Osteoblast (primary cell): ENCODE measurements at regions not wholly inside any gene's neighbourhood (a gene's known extent, or its start where the extent isn't known, plus 50 kb on each side); places are given as distances from the start of the nearest gene placed in this dataset.

Source experiments
- DNase-seq: peaks from one replicate; pipeline ENCODE4 v3.0.0; 2011; ENCODE audit warnings: low spot score, mixed read lengths; ENCODE audit not compliant: insufficient read length; ENCODE audit errors: missing footprints
- H2AFZ ChIP-seq: 2 replicates; pipeline ENCODE4 v1.6.0; 2011; ENCODE audit warnings: mild to moderate bottlenecking, low read length
- H3K27ac ChIP-seq: 2 replicates; pipeline ENCODE4 v1.5.1; 2011; ENCODE audit warnings: mild to moderate bottlenecking, low read depth, low read length, moderate library complexity
- H3K27me3 ChIP-seq: 2 replicates; pipeline ENCODE4 v1.6.0; 2012; ENCODE audit warnings: mild to moderate bottlenecking, control low read depth, inconsistent platforms, low read length, moderate library complexity; ENCODE audit not compliant: insufficient read depth
- H3K36me3 ChIP-seq: 2 replicates; pipeline ENCODE4 v1.5.1; 2011; ENCODE audit warnings: mild to moderate bottlenecking, low read length, control low read depth, moderate library complexity; ENCODE audit not compliant: insufficient read depth
- H3K4me1 ChIP-seq: 2 replicates; pipeline ENCODE4 v1.5.1; 2011; ENCODE audit warnings: mild to moderate bottlenecking, low read length, control low read depth, moderate library complexity; ENCODE audit not compliant: insufficient read depth
- H3K4me2 ChIP-seq: 2 replicates; pipeline ENCODE4 v1.6.0; 2011; ENCODE audit warnings: mild to moderate bottlenecking, low read length; ENCODE audit not compliant: insufficient read depth
- H3K4me3 ChIP-seq: fragments of 200-600 bp; sonication (generic); 3 replicates; pipeline ENCODE4 v1.5.1; 2012; ENCODE audit warnings: mild to moderate bottlenecking, low read length, inconsistent platforms; ENCODE audit not compliant: insufficient read depth
- H3K79me2 ChIP-seq: 2 replicates; pipeline ENCODE4 v1.6.0; 2012; ENCODE audit warnings: mild to moderate bottlenecking, low read length, control low read depth, inconsistent platforms; ENCODE audit not compliant: insufficient read depth
- H3K9me3 ChIP-seq: 2 replicates; pipeline ENCODE4 v1.5.1; 2011; ENCODE audit warnings: low read depth, low read length, control low read depth
- H4K20me1 ChIP-seq: 2 replicates; pipeline ENCODE4 v1.6.0; 2012; ENCODE audit warnings: mild to moderate bottlenecking, low read length, control low read depth; ENCODE audit not compliant: insufficient read depth
- CTCF ChIP-seq: IDR thresholded peaks from 2 replicates; pipeline ENCODE4 v1.5.1; 2011; ENCODE audit warnings: mild to moderate bottlenecking, low read depth, low read length, moderate library complexity; ENCODE audit errors: extremely low read depth

DNA sequence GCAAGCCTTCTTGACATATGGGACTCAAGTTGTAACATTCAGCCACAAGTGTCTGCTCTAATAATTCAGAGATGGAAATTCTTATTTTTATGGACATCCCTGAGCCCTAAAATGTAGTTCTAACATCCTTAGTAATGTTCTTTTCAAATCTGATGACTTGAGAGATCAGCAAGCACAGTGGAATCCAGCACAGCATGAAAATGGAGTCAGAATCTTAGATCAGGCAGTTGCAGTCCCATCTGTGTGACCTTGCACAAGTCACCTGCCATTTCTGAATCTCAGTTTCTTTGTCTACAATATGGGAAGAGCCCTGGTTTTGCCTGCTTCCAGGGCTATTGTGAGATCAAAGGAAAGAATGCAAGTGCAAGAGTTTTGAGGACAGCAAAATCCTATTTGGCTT lies 183.9 kb upstream of the LPP start:
- H2AFZ ChIP-seq = no peak overlapping the region
- H3K4me3 ChIP-seq = no peak overlapping the region
- H3K4me1 ChIP-seq = peaks cover 11% of the 10 kb centered on the region
- H3K27me3 ChIP-seq = no peaks in the 10 kb centered on the region
- no peaks in the 10 kb centered on the region for H4K20me1 ChIP-seq
- no peak for TF ChIP-seq CTCF
- H3K36me3 ChIP-seq = no peaks in the 10 kb centered on the region
- no peak for DNase-seq
- H3K79me2 ChIP-seq = no peaks in the 10 kb centered on the region
- no peak overlapping the region for H3K4me2 ChIP-seq
- H3K9me3 ChIP-seq = no peaks in the 10 kb centered on the region
- no peak overlapping the region for H3K27ac ChIP-seq

DNA sequence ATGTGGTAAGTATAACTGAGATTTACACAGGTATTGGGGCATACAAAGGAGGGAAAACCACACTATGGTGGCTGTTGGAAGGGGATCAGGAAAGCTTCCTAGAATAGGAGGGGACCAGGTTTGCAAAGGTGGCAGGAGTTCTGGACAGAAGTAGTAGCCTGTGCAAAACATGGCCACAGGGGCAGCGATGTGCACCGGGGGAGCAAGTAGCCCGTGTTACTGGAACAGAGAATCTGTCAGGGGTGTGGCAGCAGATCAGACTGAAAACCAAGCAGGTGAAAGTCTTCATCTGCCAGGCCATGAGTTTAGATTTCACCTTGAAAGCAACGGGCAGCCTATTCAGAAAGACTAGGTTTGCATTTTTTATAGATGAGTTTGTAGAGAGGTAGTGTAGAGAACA lies 182.3 kb upstream of the LPP start:
- H4K20me1 ChIP-seq = no peaks in the 10 kb centered on the region
- peaks cover 19% of the 10 kb centered on the region for H3K4me1 ChIP-seq
- no peak overlapping the region for H3K27ac ChIP-seq
- no peaks in the 10 kb centered on the region for H3K27me3 ChIP-seq
- no peaks in the 10 kb centered on the region for H3K36me3 ChIP-seq
- no peak for TF ChIP-seq CTCF
- H3K79me2 ChIP-seq = no peaks in the 10 kb centered on the region
- no peak overlapping the region for H3K4me3 ChIP-seq
- H3K4me2 ChIP-seq = no peak overlapping the region
- H3K9me3 ChIP-seq = no peaks in the 10 kb centered on the region
- H2AFZ ChIP-seq = no peak overlapping the region
- DNase-seq = no peak

GRCh38 chr3:187972454-187972853 lies 181.5 kb upstream of the LPP start:
- no peaks in the 10 kb centered on the region for H3K9me3 ChIP-seq
- no peaks in the 10 kb centered on the region for H3K79me2 ChIP-seq
- H3K27me3 ChIP-seq = no peaks in the 10 kb centered on the region
- TF ChIP-seq CTCF = no peak
- H3K36me3 ChIP-seq = no peaks in the 10 kb centered on the region
- no peak overlapping the region for H3K4me2 ChIP-seq
- H3K4me1 ChIP-seq = peaks cover 19% of the 10 kb centered on the region
- no peak overlapping the region for H2AFZ ChIP-seq
- H3K4me3 ChIP-seq = no peak overlapping the region
- no peak for DNase-seq
- H4K20me1 ChIP-seq = no peaks in the 10 kb centered on the region
- H3K27ac ChIP-seq = no peak overlapping the region

DNA sequence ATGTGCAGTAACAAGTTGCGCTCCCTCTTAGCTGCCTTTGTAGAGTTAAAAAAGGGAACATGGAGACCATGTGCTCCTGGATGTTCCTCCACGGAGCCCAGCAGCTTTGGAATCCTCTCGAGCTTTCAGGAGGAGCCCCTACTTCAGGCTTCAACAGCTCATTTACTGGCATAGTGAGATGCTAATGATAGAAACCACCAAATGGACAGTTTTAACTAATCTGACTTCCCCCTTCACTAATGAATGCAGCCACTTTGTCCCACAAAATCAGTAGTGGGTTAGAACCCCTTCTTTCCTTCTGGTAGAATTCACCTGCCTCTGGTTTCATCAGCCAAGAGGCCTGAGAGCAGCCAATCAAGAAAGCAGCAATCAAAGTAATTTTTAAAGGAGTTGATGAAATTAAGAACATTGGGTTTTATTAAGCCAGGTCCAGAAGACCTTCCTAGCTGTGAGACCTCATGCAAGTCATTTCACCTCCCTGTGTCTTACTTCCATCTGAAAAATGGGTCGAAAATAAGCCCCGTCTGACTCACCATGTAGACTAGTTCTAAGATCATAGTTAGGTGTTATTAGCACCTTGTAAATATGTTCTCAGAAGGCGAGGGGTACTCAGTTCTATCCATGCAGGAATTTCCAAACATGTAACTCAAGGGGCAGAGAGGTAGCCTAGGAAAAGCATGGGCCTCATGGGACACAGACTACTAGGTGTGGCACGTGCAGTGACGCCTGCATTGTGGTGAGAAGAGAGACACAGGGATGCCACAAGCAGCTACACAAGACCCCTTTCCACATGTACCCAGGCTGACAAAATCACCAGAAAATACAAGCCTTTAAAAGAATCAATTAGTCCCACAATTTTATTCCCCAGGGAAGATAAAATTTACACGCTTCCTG lies 179.7 kb upstream of the LPP start:
- Histone ChIP-seq H3K4me2 (no peak overlapping the region), H3K4me1 (peaks cover 8% of the 10 kb centered on the region), H4K20me1 (no peaks in the 10 kb centered on the region), H3K79me2 (no peaks in the 10 kb centered on the region), H3K9me3 (no peaks in the 10 kb centered on the region), H3K4me3 (no peak overlapping the region), H3K27ac (no peak overlapping the region), H3K36me3 (no peaks in the 10 kb centered on the region), H3K27me3 (no peaks in the 10 kb centered on the region), H2AFZ (no peak overlapping the region)
- no peak for TF ChIP-seq CTCF
- DNase-seq = no peak
